ENCODE measurements at regions not wholly inside any gene's neighbourhood (a gene's known extent, or its start where the extent isn't known, plus 50 kb on each side); places are given as distances from the start of the nearest gene placed in this dataset.

DNA sequence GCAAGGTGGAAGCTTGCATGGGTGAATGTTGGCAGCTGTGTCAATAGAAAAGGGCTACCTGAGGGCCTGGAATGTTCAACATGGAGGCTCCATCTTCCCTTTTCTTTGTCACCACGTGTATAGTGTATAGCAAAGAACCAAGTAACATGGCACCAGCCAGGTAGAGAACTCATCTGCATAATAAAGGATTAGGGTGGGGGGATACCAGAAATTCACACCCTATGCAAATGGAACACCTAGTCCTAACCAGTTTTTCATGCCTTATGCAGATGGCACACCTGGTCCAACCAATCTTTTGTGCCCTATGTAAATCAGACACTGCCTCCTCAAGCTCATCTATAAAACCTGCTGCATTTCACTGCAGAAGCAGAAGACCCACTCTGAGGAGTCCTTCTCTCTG lies 169.6 kb upstream of the GLRA2 start:
- H3K4me2 ChIP-seq (ENCODE audit: extremely low read depth, insufficient read depth, low read length), result no peak overlapping the region
- H2AFZ ChIP-seq (ENCODE audit: low read length), result no peak overlapping the region
- TF ChIP-seq EZH2 (IDR thresholded peaks at IDR 0.05; ENCODE audit: low read length, missing control alignments), result no peak
- TF ChIP-seq, protein P1, sequence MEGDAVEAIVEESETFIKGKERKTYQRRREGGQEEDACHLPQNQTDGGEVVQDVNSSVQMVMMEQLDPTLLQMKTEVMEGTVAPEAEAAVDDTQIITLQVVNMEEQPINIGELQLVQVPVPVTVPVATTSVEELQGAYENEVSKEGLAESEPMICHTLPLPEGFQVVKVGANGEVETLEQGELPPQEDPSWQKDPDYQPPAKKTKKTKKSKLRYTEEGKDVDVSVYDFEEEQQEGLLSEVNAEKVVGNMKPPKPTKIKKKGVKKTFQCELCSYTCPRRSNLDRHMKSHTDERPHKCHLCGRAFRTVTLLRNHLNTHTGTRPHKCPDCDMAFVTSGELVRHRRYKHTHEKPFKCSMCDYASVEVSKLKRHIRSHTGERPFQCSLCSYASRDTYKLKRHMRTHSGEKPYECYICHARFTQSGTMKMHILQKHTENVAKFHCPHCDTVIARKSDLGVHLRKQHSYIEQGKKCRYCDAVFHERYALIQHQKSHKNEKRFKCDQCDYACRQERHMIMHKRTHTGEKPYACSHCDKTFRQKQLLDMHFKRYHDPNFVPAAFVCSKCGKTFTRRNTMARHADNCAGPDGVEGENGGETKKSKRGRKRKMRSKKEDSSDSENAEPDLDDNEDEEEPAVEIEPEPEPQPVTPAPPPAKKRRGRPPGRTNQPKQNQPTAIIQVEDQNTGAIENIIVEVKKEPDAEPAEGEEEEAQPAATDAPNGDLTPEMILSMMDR (conservative IDR thresholded peaks at IDR 0.05 in 1 of 2, IDR thresholded peaks at IDR 0.05 in 1 of 2; ENCODE audit: low read depth in 1 of 2, low read length in 2 of 2), result no peak
- H3K4me3 ChIP-seq (replicated peaks in 1 of 4; ENCODE audit: control extremely low read depth in 1 of 4, insufficient read depth in 1 of 4, low read depth in 3 of 4, low read length in 4 of 4), result no peak overlapping the region
- no peaks in the 10 kb centered on the region for H3K36me3 ChIP-seq (ENCODE audit: control insufficient read depth, insufficient read depth, low read length)
- H3K9ac ChIP-seq (ENCODE audit: insufficient read depth, low read length), result no peak overlapping the region
- H3K27ac ChIP-seq (ENCODE audit: insufficient read depth, low read length), result no peak overlapping the region
- no peaks in the 10 kb centered on the region for H3K9me3 ChIP-seq (ENCODE audit: control insufficient read depth, insufficient read depth, low read depth, low read length)
- no peaks in the 10 kb centered on the region for H4K20me1 ChIP-seq (ENCODE audit: control insufficient read depth, extremely low read depth, insufficient read depth, low read length)
- no peaks in the 10 kb centered on the region for H3K27me3 ChIP-seq (ENCODE audit: control insufficient read depth, insufficient read depth, low read length)
- no peaks in the 10 kb centered on the region for H3K4me1 ChIP-seq (ENCODE audit: control insufficient read depth, extremely low read depth, insufficient read depth, low read length)
- DNase-seq (ENCODE audit: low read depth in 2 of 2), result no peak
- H3K79me2 ChIP-seq (ENCODE audit: control insufficient read depth, insufficient read depth, low read length), result no peaks in the 10 kb centered on the region

DNA sequence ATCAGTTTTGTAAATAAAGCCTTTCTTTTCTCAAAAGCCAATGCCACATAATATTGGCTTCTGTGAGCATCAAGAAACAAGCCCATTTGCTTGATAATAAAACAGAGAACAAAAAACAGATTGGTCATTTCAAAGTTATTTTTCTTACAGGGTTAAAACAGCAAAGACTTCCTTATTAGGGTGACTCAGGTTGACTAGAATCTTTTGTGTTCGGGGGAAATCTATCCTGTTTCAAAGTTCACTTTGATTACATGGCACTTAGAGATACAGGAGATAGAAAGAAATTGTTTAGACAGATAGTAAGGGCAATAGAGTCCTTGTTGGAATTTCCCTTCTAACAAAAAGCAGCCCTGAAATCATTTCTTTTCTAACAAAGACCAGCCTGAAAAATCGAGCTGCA lies 170.0 kb upstream of the GLRA2 start:
- Histone ChIP-seq H4K20me1 (ENCODE audit: control insufficient read depth, extremely low read depth, insufficient read depth, low read length) (no peaks in the 10 kb centered on the region), H3K36me3 (ENCODE audit: control insufficient read depth, insufficient read depth, low read length) (no peaks in the 10 kb centered on the region), H3K27me3 (ENCODE audit: control insufficient read depth, insufficient read depth, low read length) (no peaks in the 10 kb centered on the region), H3K4me3 (replicated peaks in 1 of 4; ENCODE audit: control extremely low read depth in 1 of 4, insufficient read depth in 1 of 4, low read depth in 3 of 4, low read length in 4 of 4) (no peak overlapping the region), H2AFZ (ENCODE audit: low read length) (no peak overlapping the region), H3K9me3 (ENCODE audit: control insufficient read depth, insufficient read depth, low read depth, low read length) (no peaks in the 10 kb centered on the region), H3K4me2 (ENCODE audit: extremely low read depth, insufficient read depth, low read length) (no peak overlapping the region), H3K9ac (ENCODE audit: insufficient read depth, low read length) (no peak overlapping the region), H3K4me1 (ENCODE audit: control insufficient read depth, extremely low read depth, insufficient read depth, low read length) (no peaks in the 10 kb centered on the region), H3K27ac (ENCODE audit: insufficient read depth, low read length) (no peak overlapping the region), H3K79me2 (ENCODE audit: control insufficient read depth, insufficient read depth, low read length) (no peaks in the 10 kb centered on the region)
- TF ChIP-seq EZH2 (IDR thresholded peaks at IDR 0.05; ENCODE audit: low read length, missing control alignments), result no peak
- TF ChIP-seq, protein P1 (conservative IDR thresholded peaks at IDR 0.05 in 1 of 2, IDR thresholded peaks at IDR 0.05 in 1 of 2; ENCODE audit: low read depth in 1 of 2, low read length in 2 of 2), result no peak
- DNase-seq (ENCODE audit: low read depth in 2 of 2), result no peak

DNA sequence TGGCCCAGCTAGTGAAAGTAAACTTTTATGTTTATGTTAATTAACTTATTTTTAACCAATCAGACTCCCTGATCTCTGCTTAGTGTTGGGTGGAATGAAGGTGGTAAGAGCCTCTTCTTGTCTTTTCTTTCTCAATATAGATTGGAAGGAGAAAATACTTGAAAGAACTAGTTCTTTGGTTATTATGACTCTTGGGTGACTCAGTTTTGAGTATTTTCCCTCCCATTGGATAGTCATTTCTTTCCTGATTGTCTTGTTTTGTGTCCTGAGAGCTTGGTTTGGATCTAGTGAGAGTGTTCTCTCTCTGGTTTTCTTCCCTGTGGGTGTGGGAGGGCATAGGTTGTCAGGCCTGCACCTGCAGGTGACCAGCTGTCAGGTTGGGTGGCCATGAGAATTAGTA lies 172.0 kb upstream of the GLRA2 start:
- Histone ChIP-seq H3K4me2 (ENCODE audit: extremely low read depth, insufficient read depth, low read length) (no peak overlapping the region), H3K79me2 (ENCODE audit: control insufficient read depth, insufficient read depth, low read length) (no peaks in the 10 kb centered on the region), H4K20me1 (ENCODE audit: control insufficient read depth, extremely low read depth, insufficient read depth, low read length) (no peaks in the 10 kb centered on the region), H3K36me3 (ENCODE audit: control insufficient read depth, insufficient read depth, low read length) (no peaks in the 10 kb centered on the region), H3K4me3 (replicated peaks in 1 of 4; ENCODE audit: control extremely low read depth in 1 of 4, insufficient read depth in 1 of 4, low read depth in 3 of 4, low read length in 4 of 4) (no peak overlapping the region), H3K27me3 (ENCODE audit: control insufficient read depth, insufficient read depth, low read length) (no peaks in the 10 kb centered on the region), H3K4me1 (ENCODE audit: control insufficient read depth, extremely low read depth, insufficient read depth, low read length) (no peaks in the 10 kb centered on the region), H3K9ac (ENCODE audit: insufficient read depth, low read length) (no peak overlapping the region), H3K27ac (ENCODE audit: insufficient read depth, low read length) (no peak overlapping the region), H3K9me3 (ENCODE audit: control insufficient read depth, insufficient read depth, low read depth, low read length) (no peaks in the 10 kb centered on the region), H2AFZ (ENCODE audit: low read length) (no peak overlapping the region)
- DNase-seq (ENCODE audit: low read depth in 2 of 2), result no peak
- TF ChIP-seq EZH2 (IDR thresholded peaks at IDR 0.05; ENCODE audit: low read length, missing control alignments), result no peak
